OCI-LY1 (cell line): ENCODE measurements at regions not wholly inside any gene's neighbourhood (a gene's known extent, or its start where the extent isn't known, plus 50 kb on each side); places are given as distances from the start of the nearest gene placed in this dataset.

ENCODE experiments used
- CTCF ChIP-seq: fragments of 200-600 bp; sonication (generic), shearing (Covaris generic); IDR thresholded peaks from 2 replicates; pipeline ENCODE4 v1.5.1; 2017; ENCODE audit warnings: mild to moderate bottlenecking, antibody characterized with exemption, low read length, moderate library complexity, mixed read lengths
- EZH2 ChIP-seq: fragments of 200-600 bp; sonication (generic), shearing (Covaris generic); IDR thresholded peaks from 2 replicates; pipeline ENCODE4 v1.8.0; 2017; ENCODE audit warnings: borderline replicate concordance, mixed run types, mild to moderate bottlenecking, antibody characterized with exemption, low read length, moderate library complexity, mixed read lengths

GRCh38 chr20:22098511-22098910 is 393.0 kb downstream of the PAX1 start:
- TF ChIP-seq CTCF = no peak
- TF ChIP-seq EZH2 = no peak
